Stimulated activated CD4-positive, alpha-beta T cell treated with anti-CD3 and anti-CD28 coated beads, Interleukin-4, amount 100 ng/mL, for 24 hours (primary cell): ENCODE measurements at regions not wholly inside any gene's neighbourhood (a gene's known extent, or its start where the extent isn't known, plus 50 kb on each side); places are given as distances from the start of the nearest gene placed in this dataset.

Source experiments
- DNase-seq: peaks from one replicate; pipeline ENCODE4 v3.0.0-alpha.2; 2020

GRCh38 chr9:68648971-68649370 lies 56.1 kb upstream of the PIP5K1B start:
- no peak for DNase-seq

GRCh38 chr9:68651280-68651893 lies 53.7 kb upstream of the PIP5K1B start:
- DNase-seq = no peak

GRCh38 chr9:68653141-68653595 lies 51.9 kb upstream of the PIP5K1B start:
- peak; percentile 39 for DNase-seq

DNA sequence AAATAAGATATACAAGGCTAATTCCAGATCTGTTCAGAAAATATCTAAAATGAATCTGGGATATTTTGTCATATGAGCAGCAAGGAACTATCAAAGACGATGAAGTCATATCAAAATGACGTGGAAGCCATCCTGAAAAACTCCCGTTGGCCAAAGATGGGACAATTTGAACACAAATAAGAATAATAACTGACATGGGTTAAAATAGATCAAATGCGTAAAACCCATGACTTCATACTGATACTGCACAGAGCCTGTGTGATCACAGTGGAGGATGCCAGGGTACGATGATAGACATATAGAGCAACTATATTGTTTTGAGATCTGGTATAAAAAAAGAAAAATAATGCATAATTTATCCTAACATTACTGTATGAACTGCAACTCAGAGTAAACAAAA lies 51.0 kb upstream of the PIP5K1B start:
- DNase-seq = no peak
